Dendritic cell treated with granulocyte-macrophage colony-stimulating factor and Interleukin-4, amounts not matched to agents 40 ng/mL and 50 ng/mL, for 4 days (primary cell): ENCODE measurements at regions not wholly inside any gene's neighbourhood (a gene's known extent, or its start where the extent isn't known, plus 50 kb on each side); places are given as distances from the start of the nearest gene placed in this dataset.

Experiments used
- H3K27ac Mint-ChIP-seq: one replicate; pipeline ENCODE4 v1.8.0; 2022; ENCODE audit warnings: mild to moderate bottlenecking, mixed read lengths
- H3K27me3 Mint-ChIP-seq: one replicate; pipeline ENCODE4 v1.8.0; 2022; ENCODE audit warnings: mild to moderate bottlenecking, mixed read lengths
- H3K36me3 Mint-ChIP-seq: one replicate; pipeline ENCODE4 v1.8.0; 2022; ENCODE audit warnings: low read depth, mixed read lengths
- H3K4me1 Mint-ChIP-seq: one replicate; pipeline ENCODE4 v1.8.0; 2022; ENCODE audit warnings: low read depth, mixed read lengths
- H3K4me3 Mint-ChIP-seq: one replicate; pipeline ENCODE4 v1.8.0; 2022; ENCODE audit warnings: mild to moderate bottlenecking, moderate library complexity, mixed read lengths
- H3K9me3 Mint-ChIP-seq: one replicate; pipeline ENCODE4 v1.8.0; 2022; ENCODE audit warnings: mixed read lengths
- intact Hi-C: fragments of 100-400 bp; cut with micrococcal nuclease; formaldehyde crosslinking; loops from one replicate; pipeline ENCODE4 v1.15.0; 2022

DNA sequence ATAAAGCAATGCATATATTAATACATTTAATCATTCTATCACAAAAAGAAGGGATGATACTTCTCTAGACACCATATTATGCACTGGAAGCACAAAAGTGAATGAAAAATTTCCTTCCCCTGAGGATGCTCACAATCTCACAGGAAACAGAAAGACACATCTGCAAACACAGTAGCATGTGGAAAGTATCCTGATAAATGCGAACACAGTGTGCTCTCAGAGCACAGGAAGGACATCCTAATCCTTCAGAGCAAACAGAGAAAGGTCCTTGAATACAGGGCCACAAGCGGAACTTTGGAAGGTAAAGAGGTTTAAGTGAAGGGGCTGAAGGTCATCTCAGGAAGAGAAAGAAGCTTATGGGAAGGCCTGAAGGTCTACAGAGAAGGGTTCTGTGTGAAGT lies 524.6 kb upstream of the LRRC4C start:
- no peak overlapping the region for H3K27ac Mint-ChIP-seq
- H3K27me3 Mint-ChIP-seq: no peaks in the 10 kb centered on the region
- no peak overlapping the region for H3K4me3 Mint-ChIP-seq
- H3K36me3 Mint-ChIP-seq: no peaks in the 10 kb centered on the region
- H3K9me3 Mint-ChIP-seq: peaks cover 4% of the 10 kb centered on the region
- no peaks in the 10 kb centered on the region for H3K4me1 Mint-ChIP-seq
- intact Hi-C loops: no loop called here

GRCh38 chr11:41985799-41986198 lies 526.3 kb upstream of the LRRC4C start:
- Mint-ChIP-seq H3K4me1 (no peaks in the 10 kb centered on the region), H3K9me3 (no peaks in the 10 kb centered on the region), H3K36me3 (no peaks in the 10 kb centered on the region), H3K27me3 (no peaks in the 10 kb centered on the region), H3K4me3 (no peak overlapping the region), H3K27ac (no peak overlapping the region)
- intact Hi-C loops: no loop called here

- intact Hi-C loops: no loop called here
- H3K36me3 Mint-ChIP-seq: no peaks in the 10 kb centered on the region
- no peak overlapping the region for H3K27ac Mint-ChIP-seq
These were observed 529.6 kb upstream of the LRRC4C start for GRCh38 chr11:41988951-41989572.

DNA sequence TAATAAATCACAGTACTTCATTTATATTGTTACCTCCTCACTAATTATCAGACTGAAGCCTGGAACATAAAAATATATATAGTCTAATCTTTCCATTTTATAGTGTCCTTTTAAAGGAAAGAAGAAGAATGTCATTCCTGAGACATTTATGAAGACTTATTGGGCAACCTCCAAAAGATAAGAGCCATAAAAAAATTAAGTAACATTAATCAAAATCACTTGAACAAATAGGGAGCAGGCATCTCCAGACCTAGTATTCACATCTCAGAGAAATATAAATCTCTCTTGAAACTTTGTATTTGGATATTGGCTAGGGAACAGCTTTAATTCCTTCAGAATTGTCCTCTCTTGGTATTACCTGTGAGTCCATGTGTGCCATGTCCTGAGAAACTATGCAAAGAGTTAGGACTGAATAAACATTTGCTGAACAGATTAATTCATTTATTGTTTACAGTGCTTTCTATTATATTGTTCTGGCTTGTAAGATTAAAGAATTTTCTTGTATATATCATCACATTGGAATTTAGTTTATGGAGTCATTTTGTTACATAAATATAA lies 530.5 kb upstream of the LRRC4C start:
- H3K27me3 Mint-ChIP-seq: no peaks in the 10 kb centered on the region
- no peaks in the 10 kb centered on the region for H3K4me1 Mint-ChIP-seq
- H3K4me3 Mint-ChIP-seq: no peak overlapping the region
- H3K9me3 Mint-ChIP-seq: no peaks in the 10 kb centered on the region
- intact Hi-C loops: no loop called here
- no peak overlapping the region for H3K27ac Mint-ChIP-seq
- no peaks in the 10 kb centered on the region for H3K36me3 Mint-ChIP-seq

More at GRCh38 chr11:41988951-41989572, 529.6 kb upstream of the LRRC4C start:
- Mint-ChIP-seq H3K4me1 (no peaks in the 10 kb centered on the region), H3K9me3 (no peaks in the 10 kb centered on the region), H3K27me3 (no peaks in the 10 kb centered on the region), H3K4me3 (no peak overlapping the region)

DNA sequence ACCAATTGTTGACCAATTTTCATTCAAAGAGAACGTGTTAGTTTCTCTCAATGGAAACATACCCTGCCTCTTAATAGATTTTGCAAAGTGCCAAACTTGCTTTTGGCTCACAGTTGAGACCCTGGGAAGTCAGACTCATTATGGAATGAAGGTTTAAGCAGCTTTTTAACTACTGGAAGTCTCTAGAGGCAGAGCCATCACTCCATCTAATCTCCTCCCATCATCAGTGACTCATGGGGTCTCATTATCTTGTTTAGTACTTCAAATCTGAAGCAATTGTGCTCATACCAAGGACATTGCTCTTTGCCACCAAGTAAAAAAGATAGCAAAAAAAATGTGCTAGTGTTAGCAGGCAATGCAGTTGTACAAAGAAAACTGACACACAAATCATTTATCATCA lies 537.1 kb upstream of the LRRC4C start:
- Mint-ChIP-seq H3K36me3 (no peaks in the 10 kb centered on the region), H3K4me3 (no peak overlapping the region), H3K9me3 (no peaks in the 10 kb centered on the region), H3K4me1 (no peaks in the 10 kb centered on the region), H3K27me3 (no peaks in the 10 kb centered on the region), H3K27ac (no peak overlapping the region)
- intact Hi-C loops: no loop called here

DNA sequence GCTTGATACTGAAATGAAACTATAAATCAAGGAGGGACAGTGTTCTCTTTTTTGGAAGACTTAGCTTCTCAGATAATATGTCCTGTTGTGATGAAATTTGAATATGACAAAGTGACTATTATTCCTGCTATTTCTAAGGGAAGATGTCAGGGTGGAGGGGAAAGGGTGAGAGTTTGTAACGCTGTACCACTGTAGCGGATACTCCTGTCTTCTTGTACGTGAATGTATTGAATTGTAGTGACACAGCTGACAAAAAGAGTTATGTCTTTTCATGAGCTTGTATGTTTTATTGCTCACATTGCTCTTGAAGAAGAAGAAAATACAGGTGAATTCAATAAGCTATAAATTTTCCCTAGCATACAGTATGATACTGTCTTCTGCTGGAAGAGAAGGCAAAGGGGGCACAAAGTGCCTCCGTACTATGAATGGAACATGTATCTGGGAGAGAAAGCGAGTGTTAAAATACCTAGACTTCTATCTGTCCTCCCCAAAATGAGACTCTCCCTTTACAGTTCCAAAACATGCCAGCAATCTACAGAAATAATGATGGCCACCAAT lies 538.5 kb upstream of the LRRC4C start:
- no peaks in the 10 kb centered on the region for H3K36me3 Mint-ChIP-seq
- no peaks in the 10 kb centered on the region for H3K27me3 Mint-ChIP-seq
- H3K27ac Mint-ChIP-seq: no peak overlapping the region
- no peaks in the 10 kb centered on the region for H3K4me1 Mint-ChIP-seq
- H3K4me3 Mint-ChIP-seq: no peak overlapping the region
- H3K9me3 Mint-ChIP-seq: no peaks in the 10 kb centered on the region
- intact Hi-C loops: no loop called here

DNA sequence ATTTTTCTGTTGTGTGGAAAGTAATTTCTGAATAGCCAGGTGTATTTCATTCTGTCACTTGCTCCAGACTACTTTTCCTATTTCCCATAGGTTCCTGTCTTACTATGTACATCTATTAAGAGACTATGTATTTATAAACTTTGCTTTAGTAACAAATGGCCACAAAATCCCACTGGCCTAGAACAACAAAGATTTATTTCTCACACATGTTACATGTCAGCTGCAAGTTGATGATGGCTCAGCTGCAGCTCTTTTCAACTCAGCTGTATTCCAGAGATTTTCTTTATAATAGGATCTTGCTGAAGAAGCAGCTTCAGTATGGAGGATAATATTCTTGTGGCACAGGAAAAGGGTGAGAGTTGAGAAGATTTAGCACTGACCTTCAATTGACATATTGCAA lies 539.6 kb upstream of the LRRC4C start:
- H3K36me3 Mint-ChIP-seq: no peaks in the 10 kb centered on the region
- no peaks in the 10 kb centered on the region for H3K27me3 Mint-ChIP-seq
- H3K9me3 Mint-ChIP-seq: no peaks in the 10 kb centered on the region
- H3K27ac Mint-ChIP-seq: no peak overlapping the region
- H3K4me1 Mint-ChIP-seq: no peaks in the 10 kb centered on the region
- no peak overlapping the region for H3K4me3 Mint-ChIP-seq
- intact Hi-C loops: no loop called here

GRCh38 chr11:42003801-42004200 lies 544.3 kb upstream of the LRRC4C start:
- Mint-ChIP-seq H3K9me3 (no peaks in the 10 kb centered on the region), H3K27me3 (no peaks in the 10 kb centered on the region), H3K4me1 (no peaks in the 10 kb centered on the region), H3K4me3 (no peak overlapping the region), H3K36me3 (no peaks in the 10 kb centered on the region), H3K27ac (no peak overlapping the region)
- intact Hi-C loops: no loop called here

- no peak overlapping the region for H3K27ac Mint-ChIP-seq
These were observed 547.3 kb upstream of the LRRC4C start for GRCh38 chr11:42006766-42007165.

DNA sequence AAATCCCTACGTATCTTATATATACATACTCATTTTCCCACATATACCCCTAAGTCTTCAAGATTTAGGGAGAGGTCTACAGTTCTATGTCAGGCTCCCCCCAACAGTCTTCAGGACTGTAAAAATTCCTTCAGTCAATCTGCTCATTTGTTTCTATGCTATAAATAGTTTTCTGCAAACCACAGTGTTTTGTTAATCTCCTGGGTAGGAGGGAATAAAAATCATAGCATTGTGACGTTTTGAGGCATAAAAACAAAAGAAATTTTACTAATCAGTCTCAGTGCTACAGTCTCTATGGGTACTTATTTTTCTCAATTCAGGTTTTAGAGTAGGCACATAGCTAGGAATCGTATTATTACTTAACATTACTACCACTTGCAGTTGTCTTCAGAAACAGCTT lies 552.8 kb upstream of the LRRC4C start:
- H3K4me3 Mint-ChIP-seq: no peak overlapping the region
- no peaks in the 10 kb centered on the region for H3K27me3 Mint-ChIP-seq
- H3K9me3 Mint-ChIP-seq: peaks cover 25% of the 10 kb centered on the region
- no peaks in the 10 kb centered on the region for H3K4me1 Mint-ChIP-seq
- intact Hi-C loops: no loop called here
- no peaks in the 10 kb centered on the region for H3K36me3 Mint-ChIP-seq
- H3K27ac Mint-ChIP-seq: no peak overlapping the region

More at GRCh38 chr11:42006766-42007165, 547.3 kb upstream of the LRRC4C start:
- Mint-ChIP-seq H3K4me1 (no peaks in the 10 kb centered on the region), H3K9me3 (peaks cover 18% of the 10 kb centered on the region), H3K27me3 (no peaks in the 10 kb centered on the region), H3K36me3 (no peaks in the 10 kb centered on the region), H3K4me3 (no peak overlapping the region)
- intact Hi-C loops: no loop called here

- Mint-ChIP-seq H3K4me1 (no peaks in the 10 kb centered on the region), H3K27me3 (no peaks in the 10 kb centered on the region)
- intact Hi-C loops: no loop called here
These were observed 554.3 kb upstream of the LRRC4C start for GRCh38 chr11:42013656-42014201.

DNA sequence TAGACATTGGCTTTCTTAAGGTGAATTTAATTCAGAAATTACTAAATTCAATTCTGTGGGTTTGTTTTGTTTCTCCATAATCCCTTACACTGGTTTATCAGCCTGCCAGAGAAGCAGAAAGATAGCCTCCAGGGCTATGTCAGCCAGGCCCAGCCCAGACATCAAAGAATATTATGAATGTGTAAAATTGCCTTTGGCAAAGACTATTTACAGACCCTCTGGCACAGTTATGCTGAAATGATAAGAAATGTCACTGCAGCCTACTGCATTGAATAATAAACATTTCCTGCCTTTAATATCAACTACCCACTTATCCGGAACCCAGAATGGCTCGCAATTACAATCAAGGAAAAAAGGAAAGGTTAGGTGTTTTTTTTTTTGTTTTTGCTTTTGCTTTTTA lies 562.5 kb upstream of the LRRC4C start:
- no peaks in the 10 kb centered on the region for H3K27me3 Mint-ChIP-seq
- H3K27ac Mint-ChIP-seq: no peak overlapping the region
- H3K4me3 Mint-ChIP-seq: no peak overlapping the region
- intact Hi-C loops: no loop called here
- peaks cover 21% of the 10 kb centered on the region for H3K9me3 Mint-ChIP-seq
- H3K4me1 Mint-ChIP-seq: no peaks in the 10 kb centered on the region
- H3K36me3 Mint-ChIP-seq: no peaks in the 10 kb centered on the region

More at GRCh38 chr11:42013656-42014201, 554.3 kb upstream of the LRRC4C start:
- Mint-ChIP-seq H3K4me3 (no peak overlapping the region), H3K36me3 (no peaks in the 10 kb centered on the region), H3K27ac (no peak overlapping the region), H3K9me3 (peaks cover 25% of the 10 kb centered on the region)

DNA sequence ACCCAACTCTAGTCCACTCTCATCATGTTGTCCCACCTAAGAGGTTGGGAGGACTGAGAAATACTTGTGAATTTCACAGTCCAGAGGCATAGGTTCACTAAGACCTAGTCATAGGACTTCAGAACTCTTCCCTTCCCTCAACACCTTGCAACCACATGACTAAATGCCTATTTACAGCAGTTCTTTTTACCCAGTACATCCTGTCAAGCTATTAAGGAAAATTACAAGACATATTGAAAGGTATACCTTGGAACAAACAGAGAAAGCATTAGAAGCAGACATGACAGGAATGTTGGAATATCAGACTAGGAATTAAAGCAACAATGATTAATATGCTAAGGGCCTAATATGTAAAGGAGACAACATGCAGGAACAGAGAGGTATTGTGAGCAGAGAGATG lies 563.8 kb upstream of the LRRC4C start:
- Mint-ChIP-seq H3K27ac (no peak overlapping the region), H3K9me3 (peaks cover 29% of the 10 kb centered on the region), H3K27me3 (no peaks in the 10 kb centered on the region), H3K36me3 (no peaks in the 10 kb centered on the region), H3K4me1 (no peaks in the 10 kb centered on the region), H3K4me3 (no peak overlapping the region)
- intact Hi-C loops: no loop called here

DNA sequence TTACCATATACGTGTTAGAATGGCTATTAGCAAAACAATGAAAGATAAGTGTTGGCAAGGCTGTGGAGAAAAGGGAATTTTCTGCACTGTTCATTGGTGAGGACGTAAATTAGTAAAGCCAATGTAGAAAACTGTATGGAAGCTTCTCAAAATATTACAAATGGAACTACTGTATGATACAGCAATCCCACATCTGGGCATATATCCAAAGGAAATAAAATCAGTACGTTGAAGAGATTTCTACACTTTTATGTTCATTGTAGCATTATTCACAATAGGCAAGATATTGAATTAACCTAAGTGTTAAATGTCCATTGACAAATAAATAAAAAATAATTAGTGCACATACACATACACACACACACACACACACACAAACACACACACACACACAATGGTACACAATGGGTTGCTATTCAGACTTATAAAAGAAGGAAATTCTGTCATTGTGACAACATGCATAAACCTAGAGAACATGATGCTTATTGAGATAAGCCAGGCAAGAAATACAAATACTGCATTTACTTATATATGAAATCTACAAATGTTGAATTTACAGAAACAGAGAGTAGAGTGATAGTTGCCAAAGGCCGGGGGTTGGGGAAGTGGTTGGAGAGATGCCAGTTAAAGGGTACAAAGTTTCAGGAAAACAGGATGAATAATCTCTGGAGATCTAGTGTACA lies 565.8 kb upstream of the LRRC4C start:
- Mint-ChIP-seq H3K36me3 (no peaks in the 10 kb centered on the region), H3K27ac (no peak overlapping the region), H3K4me1 (no peaks in the 10 kb centered on the region), H3K27me3 (no peaks in the 10 kb centered on the region), H3K4me3 (no peak overlapping the region), H3K9me3 (peaks cover 29% of the 10 kb centered on the region)
- intact Hi-C loops: no loop called here
